ENCODE measurements at regions not wholly inside any gene's neighbourhood (a gene's known extent, or its start where the extent isn't known, plus 50 kb on each side); places are given as distances from the start of the nearest gene placed in this dataset.
"Not testable (repeated sequence)": the region's sequence is repeated elsewhere in the genome, so short reads cannot be mapped to it uniquely, and the experiment has no call there.

DNA sequence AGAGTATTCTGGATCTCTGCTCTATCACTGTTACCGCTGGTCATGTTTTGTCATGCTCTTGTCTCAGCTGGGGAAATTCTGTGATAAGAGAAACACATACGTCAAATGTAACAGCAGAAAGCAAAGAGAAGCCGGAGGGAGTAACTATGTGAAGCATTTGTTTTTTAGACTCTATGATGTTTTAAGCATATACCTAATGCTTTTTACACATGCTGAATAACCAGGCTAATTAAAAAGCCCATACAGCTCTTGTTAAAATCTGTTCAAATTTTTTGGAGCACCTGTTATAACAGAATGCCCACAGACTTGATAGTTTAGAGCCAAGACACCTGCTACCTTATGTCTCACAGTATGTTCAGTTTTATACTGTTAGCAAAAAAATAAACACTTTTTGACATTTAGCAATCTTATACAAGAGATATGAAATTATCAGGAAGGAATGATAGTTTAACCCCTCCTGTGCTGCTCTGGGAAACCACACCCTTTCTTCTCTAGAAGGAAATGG is 92.3 kb upstream of the TANK start:
- FAIRE-seq (no peak), DNase-seq (ENCODE audit: low read depth in 1 of 2, low spot score in 1 of 2) (no peak), ATAC-seq (no peak)
- no peak overlapping the region for H3K27ac ChIP-seq
- ChIA-PET POLR2A (no interaction called here), CTCF (no interaction called here)
- no peak overlapping the region for H3K4me2 ChIP-seq
- TF ChIP-seq ZNF302 (CRISPR knock-in tag; IDR thresholded peaks at IDR 0.05) = no peak
- no peak for TF ChIP-seq FOSB (CRISPR knock-in tag; IDR thresholded peaks at IDR 0.05)
- no peak for TF ChIP-seq FOSL2 (IDR thresholded peaks at IDR 0.05)
- TF ChIP-seq FOSL2 (CRISPR knock-in tag; IDR thresholded peaks at IDR 0.05) = no peak
- TF ChIP-seq CHD2 (IDR thresholded peaks at IDR 0.05; ENCODE audit: low read length, partially characterized antibody) = no peak
- TF ChIP-seq TFCP2L1 (CRISPR knock-in tag; IDR thresholded peaks at IDR 0.05) = no peak
- no peak for TF ChIP-seq ZFP36 (IDR thresholded peaks at IDR 0.05; ENCODE audit: borderline replicate concordance, partially characterized antibody)
- TF ChIP-seq, protein P1, sequence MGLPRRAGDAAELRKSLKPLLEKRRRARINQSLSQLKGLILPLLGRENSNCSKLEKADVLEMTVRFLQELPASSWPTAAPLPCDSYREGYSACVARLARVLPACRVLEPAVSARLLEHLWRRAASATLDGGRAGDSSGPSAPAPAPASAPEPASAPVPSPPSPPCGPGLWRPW (IDR thresholded peaks at IDR 0.05) = no peak
- TF ChIP-seq CBX8 (IDR thresholded peaks at IDR 0.05) = no peak
- TF ChIP-seq ZC3H11A (IDR thresholded peaks at IDR 0.05) = no peak
- no peak for TF ChIP-seq RNF2 (IDR thresholded peaks at IDR 0.05; ENCODE audit: borderline replicate concordance, low read depth)
- TF ChIP-seq MAZ (IDR thresholded peaks at IDR 0.05; ENCODE audit: borderline replicate concordance, low read depth, low read length) = no peak
- TF ChIP-seq RAD21 (conservative IDR thresholded peaks at IDR 0.05 in 1 of 2, IDR thresholded peaks at IDR 0.05 in 1 of 2) = no peak
- TF ChIP-seq POLR2A (IDR thresholded peaks at IDR 0.05; ENCODE audit: low read length) = no peak
- peaks cover 6% of the 10 kb centered on the region; the same call in 2 of the 3 replicates for H3K4me1 ChIP-seq
- 80% methylated on average over 3 of the region's 3 CpGs for WGBS (ENCODE audit: missing lambda C conversion rate)
- H3K9me3 ChIP-seq = no peaks in the 10 kb centered on the region
- H3K4me3 ChIP-seq = no peak overlapping the region

DNA sequence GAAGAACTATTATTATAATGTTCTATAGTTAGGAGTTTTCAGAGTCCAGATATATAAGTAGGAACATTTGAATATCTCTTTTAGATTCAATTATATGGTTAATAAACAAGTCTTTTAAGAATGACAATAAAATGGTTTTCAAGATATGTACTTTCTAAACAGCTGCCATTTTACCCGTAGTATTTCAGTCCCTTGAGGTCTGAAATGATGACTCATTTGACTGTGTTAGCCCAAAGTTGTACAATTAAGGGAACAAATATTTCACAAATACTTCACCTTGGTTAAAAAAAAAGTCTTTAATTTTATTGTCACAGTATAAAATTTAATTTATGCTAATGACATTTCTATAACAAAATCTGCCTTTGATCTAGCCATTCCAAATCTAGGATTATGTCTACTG is 91.6 kb upstream of the TANK start:
- ChIA-PET POLR2A (no interaction called here), CTCF (no interaction called here)
- H3K9me3 ChIP-seq = no peaks in the 10 kb centered on the region
- H3K27ac ChIP-seq = no peak overlapping the region
- no peaks in the 10 kb centered on the region; the same call in 2 of the 3 replicates for H3K4me1 ChIP-seq
- FAIRE-seq (no peak), ATAC-seq (no peak), DNase-seq (ENCODE audit: low read depth in 1 of 2, low spot score in 1 of 2) (no peak)
- no peak for TF ChIP-seq MAZ (IDR thresholded peaks at IDR 0.05; ENCODE audit: borderline replicate concordance, low read depth, low read length)
- TF ChIP-seq, protein P2, sequence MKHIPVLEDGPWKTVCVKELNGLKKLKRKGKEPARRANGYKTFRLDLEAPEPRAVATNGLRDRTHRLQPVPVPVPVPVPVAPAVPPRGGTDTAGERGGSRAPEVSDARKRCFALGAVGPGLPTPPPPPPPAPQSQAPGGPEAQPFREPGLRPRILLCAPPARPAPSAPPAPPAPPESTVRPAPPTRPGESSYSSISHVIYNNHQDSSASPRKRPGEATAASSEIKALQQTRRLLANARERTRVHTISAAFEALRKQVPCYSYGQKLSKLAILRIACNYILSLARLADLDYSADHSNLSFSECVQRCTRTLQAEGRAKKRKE (CRISPR knock-in tag; IDR thresholded peaks at IDR 0.05; ENCODE audit: low read depth) = no peak
- no peak for TF ChIP-seq PHF8 (IDR thresholded peaks at IDR 0.05; ENCODE audit: borderline replicate concordance, low read depth)
- no peak for TF ChIP-seq HEYL (CRISPR knock-in tag; IDR thresholded peaks at IDR 0.05)
- no peak for TF ChIP-seq FOSL2 (IDR thresholded peaks at IDR 0.05)
- TF ChIP-seq FOSL2 (CRISPR knock-in tag; IDR thresholded peaks at IDR 0.05) = peak; percentile 40; the same call in 1 of the 2 replicates
- TF ChIP-seq, protein P3, sequence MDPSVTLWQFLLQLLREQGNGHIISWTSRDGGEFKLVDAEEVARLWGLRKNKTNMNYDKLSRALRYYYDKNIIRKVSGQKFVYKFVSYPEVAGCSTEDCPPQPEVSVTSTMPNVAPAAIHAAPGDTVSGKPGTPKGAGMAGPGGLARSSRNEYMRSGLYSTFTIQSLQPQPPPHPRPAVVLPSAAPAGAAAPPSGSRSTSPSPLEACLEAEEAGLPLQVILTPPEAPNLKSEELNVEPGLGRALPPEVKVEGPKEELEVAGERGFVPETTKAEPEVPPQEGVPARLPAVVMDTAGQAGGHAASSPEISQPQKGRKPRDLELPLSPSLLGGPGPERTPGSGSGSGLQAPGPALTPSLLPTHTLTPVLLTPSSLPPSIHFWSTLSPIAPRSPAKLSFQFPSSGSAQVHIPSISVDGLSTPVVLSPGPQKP (IDR thresholded peaks at IDR 0.05; ENCODE audit: low read depth, low read length) = no peak
- H3K4me3 ChIP-seq = no peak overlapping the region
- H3K4me2 ChIP-seq = no peak overlapping the region
- WGBS (ENCODE audit: missing lambda C conversion rate) = 12% methylated on average over 1 of the region's 1 CpG

DNA sequence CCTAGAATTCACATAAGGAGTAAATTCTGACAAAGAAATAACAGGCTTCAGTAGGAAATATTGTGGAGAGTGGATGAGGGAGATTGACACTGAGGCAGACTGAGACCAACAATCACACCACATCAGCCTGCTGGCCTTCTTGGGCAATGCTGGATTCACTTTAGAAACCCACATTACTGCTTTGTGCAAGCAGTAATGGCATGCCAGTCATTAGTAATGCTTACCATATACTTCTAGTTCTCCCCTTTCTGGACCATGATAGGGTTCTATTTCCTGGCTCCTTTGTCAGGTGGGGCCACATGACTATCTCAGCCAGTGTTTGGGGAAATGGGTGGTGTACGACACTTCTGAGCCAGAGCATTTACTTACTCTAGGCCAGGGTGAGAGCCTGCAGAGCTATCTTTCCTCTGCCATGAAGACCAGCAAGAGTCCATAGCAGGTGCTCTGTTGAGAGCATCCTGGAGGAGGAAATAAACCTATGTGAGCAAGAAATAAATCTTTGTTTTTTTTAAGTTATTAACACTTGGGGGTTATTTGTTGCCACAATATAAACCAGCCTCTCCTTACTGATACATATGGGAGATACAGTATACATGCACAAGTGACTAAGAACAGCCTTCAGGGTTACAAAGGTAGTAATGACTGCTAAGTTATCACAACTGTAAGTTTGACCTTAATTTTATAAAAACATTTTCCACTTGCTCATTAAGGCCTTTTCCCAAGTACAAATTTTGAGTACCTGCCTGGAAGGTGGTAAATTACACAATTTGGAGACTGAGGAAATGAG is 89.3 kb upstream of the TANK start:
- 93% methylated on average over 1 of the region's 1 CpG for WGBS (ENCODE audit: missing lambda C conversion rate)
- Histone ChIP-seq H3K27ac (no peak overlapping the region), H3K9me3 (no peaks in the 10 kb centered on the region), H3K4me1 (no peaks in the 10 kb centered on the region), H3K4me2 (no peak overlapping the region), H3K4me3 (no peak overlapping the region)
- TF ChIP-seq RCOR1 (IDR thresholded peaks at IDR 0.05; ENCODE audit: low read depth, low read length) = no peak
- TF ChIP-seq JUNB (IDR thresholded peaks at IDR 0.05) = no peak
- TF ChIP-seq BHLHE40 (IDR thresholded peaks at IDR 0.05; ENCODE audit: low read depth, low read length) = no peak
- no peak for TF ChIP-seq KDM1A (IDR thresholded peaks at IDR 0.05; ENCODE audit: low read depth)
- TF ChIP-seq NFE2L2 (conservative IDR thresholded peaks at IDR 0.05; ENCODE audit: low read length) = no peak
- no peak for TF ChIP-seq MAFK (IDR thresholded peaks at IDR 0.05; ENCODE audit: partially characterized antibody)
- TF ChIP-seq, protein P4, sequence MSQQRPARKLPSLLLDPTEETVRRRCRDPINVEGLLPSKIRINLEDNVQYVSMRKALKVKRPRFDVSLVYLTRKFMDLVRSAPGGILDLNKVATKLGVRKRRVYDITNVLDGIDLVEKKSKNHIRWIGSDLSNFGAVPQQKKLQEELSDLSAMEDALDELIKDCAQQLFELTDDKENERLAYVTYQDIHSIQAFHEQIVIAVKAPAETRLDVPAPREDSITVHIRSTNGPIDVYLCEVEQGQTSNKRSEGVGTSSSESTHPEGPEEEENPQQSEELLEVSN (IDR thresholded peaks at IDR 0.05; ENCODE audit: borderline replicate concordance, low read depth) = no peak
- TF ChIP-seq CEBPB (IDR thresholded peaks at IDR 0.05) = no peak
- TF ChIP-seq KDM5A (IDR thresholded peaks at IDR 0.05) = no peak
- TF ChIP-seq MAZ (IDR thresholded peaks at IDR 0.05; ENCODE audit: borderline replicate concordance, low read depth, low read length) = no peak
- TF ChIP-seq RFX5 (IDR thresholded peaks at IDR 0.05) = no peak
- TF ChIP-seq CBX2 (IDR thresholded peaks at IDR 0.05; ENCODE audit: borderline replicate concordance, low read depth) = no peak
- no peak for TF ChIP-seq RARB (CRISPR knock-in tag; IDR thresholded peaks at IDR 0.05)
- FAIRE-seq = no peak
- ChIA-PET POLR2A (no interaction called here), CTCF (no interaction called here)
- ATAC-seq = peak in 1 of 2 experiments; percentile 37; a peak in 1 of 6 replicates
- no peak for DNase-seq (ENCODE audit: low read depth in 1 of 2, low spot score in 1 of 2)

DNA sequence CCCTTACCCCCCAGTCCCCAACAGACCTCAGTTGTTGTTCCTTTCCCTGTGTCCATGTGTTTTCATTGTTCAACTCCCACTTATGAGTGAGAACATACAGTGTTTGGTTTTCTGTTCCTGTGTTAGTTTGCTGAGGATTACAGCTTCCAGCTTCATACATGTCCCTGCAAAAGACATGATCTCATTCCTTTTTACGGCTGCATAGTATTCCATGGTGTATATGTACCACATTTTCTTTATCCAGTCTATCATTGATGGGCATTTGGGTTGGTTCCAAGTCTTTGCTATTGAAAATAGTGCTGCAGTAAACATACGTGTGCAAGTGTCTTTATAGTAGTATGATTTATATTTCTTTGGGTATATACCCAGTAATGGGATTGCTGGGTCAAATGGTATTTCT is 87.8 kb upstream of the TANK start:
- H3K4me2 ChIP-seq; H3K9me3 ChIP-seq; POLR2A ChIA-PET; H3K4me3 ChIP-seq; FAIRE-seq; DNase-seq (ENCODE audit: low read depth in 1 of 2, low spot score in 1 of 2); ATAC-seq; H3K27ac ChIP-seq; H3K4me1 ChIP-seq: not testable (repeated sequence)
- CTCF ChIA-PET = interaction anchor here (1.7 kb wide), 1 partner anchor 14 kb away, joined by 3 read pairs; no protein-coding TSS in a partner anchor
- WGBS (ENCODE audit: missing lambda C conversion rate) = 77% methylated on average over 2 of the region's 2 CpGs
